Fibroblast of upper back skin (primary cell): ENCODE measurements at regions not wholly inside any gene's neighbourhood (a gene's known extent, or its start where the extent isn't known, plus 50 kb on each side); places are given as distances from the start of the nearest gene placed in this dataset.
"Not testable (repeated sequence)": the region's sequence is repeated elsewhere in the genome, so short reads cannot be mapped to it uniquely, and the experiment has no call there.

Experiments used
- DNase-seq: peaks from one replicate; pipeline ENCODE4 v3.0.0-alpha.2; 2013

GRCh38 chr10:119996944-119997343, 104.4 kb downstream of the SEC23IP start:
- DNase-seq = no peak

- no peak for DNase-seq
These were observed 104.9 kb downstream of the SEC23IP start for GRCh38 chr10:119997429-119997828.

GRCh38 chr10:120002785-120003184, 110.3 kb downstream of the SEC23IP start:
- DNase-seq = no peak

GRCh38 chr10:120005207-120006201, 113.0 kb downstream of the SEC23IP start:
- no peak for DNase-seq

GRCh38 chr10:120007261-120007660, 114.7 kb downstream of the SEC23IP start:
- no peak for DNase-seq

- no peak for DNase-seq
These were observed 119.0 kb downstream of the SEC23IP start for GRCh38 chr10:120011359-120012130.

GRCh38 chr10:120012131-120012400, 119.5 kb downstream of the SEC23IP start:
- no peak for DNase-seq

GRCh38 chr10:120012566-120012965, 120.0 kb downstream of the SEC23IP start:
- DNase-seq = no peak

GRCh38 chr10:120014031-120014430, 121.5 kb downstream of the SEC23IP start:
- no peak for DNase-seq

GRCh38 chr10:120015064-120015463, 122.5 kb downstream of the SEC23IP start:
- DNase-seq = no peak

GRCh38 chr10:120016906-120017305, 124.4 kb downstream of the SEC23IP start:
- DNase-seq = no peak

GRCh38 chr10:120017733-120018417, 125.3 kb downstream of the SEC23IP start:
- DNase-seq = no peak

- DNase-seq = no peak
These were observed 126.2 kb downstream of the SEC23IP start for GRCh38 chr10:120018695-120019094.

GRCh38 chr10:120019568-120019967, 127.0 kb downstream of the SEC23IP start:
- DNase-seq = no peak

GRCh38 chr10:120022357-120022756, 129.8 kb downstream of the SEC23IP start:
- DNase-seq = no peak

- DNase-seq = no peak
These were observed 141.7 kb downstream of the SEC23IP start for GRCh38 chr10:120034236-120034635.

GRCh38 chr10:120039046-120039445, 146.5 kb downstream of the SEC23IP start:
- DNase-seq = no peak

GRCh38 chr10:120039826-120040225, 147.3 kb downstream of the SEC23IP start:
- no peak for DNase-seq

GRCh38 chr10:120041807-120042559, 149.5 kb downstream of the SEC23IP start:
- no peak for DNase-seq

- DNase-seq = no peak
These were observed 150.2 kb downstream of the SEC23IP start for GRCh38 chr10:120042705-120043104.

GRCh38 chr10:120047373-120047772, 154.8 kb downstream of the SEC23IP start:
- DNase-seq = not testable (repeated sequence)

GRCh38 chr10:120047926-120048325, 155.4 kb downstream of the SEC23IP start:
- no peak for DNase-seq

GRCh38 chr10:120048391-120048790, 155.9 kb downstream of the SEC23IP start:
- DNase-seq = no peak
